ENCODE measurements at regions not wholly inside any gene's neighbourhood (a gene's known extent, or its start where the extent isn't known, plus 50 kb on each side); places are given as distances from the start of the nearest gene placed in this dataset.

DNA sequence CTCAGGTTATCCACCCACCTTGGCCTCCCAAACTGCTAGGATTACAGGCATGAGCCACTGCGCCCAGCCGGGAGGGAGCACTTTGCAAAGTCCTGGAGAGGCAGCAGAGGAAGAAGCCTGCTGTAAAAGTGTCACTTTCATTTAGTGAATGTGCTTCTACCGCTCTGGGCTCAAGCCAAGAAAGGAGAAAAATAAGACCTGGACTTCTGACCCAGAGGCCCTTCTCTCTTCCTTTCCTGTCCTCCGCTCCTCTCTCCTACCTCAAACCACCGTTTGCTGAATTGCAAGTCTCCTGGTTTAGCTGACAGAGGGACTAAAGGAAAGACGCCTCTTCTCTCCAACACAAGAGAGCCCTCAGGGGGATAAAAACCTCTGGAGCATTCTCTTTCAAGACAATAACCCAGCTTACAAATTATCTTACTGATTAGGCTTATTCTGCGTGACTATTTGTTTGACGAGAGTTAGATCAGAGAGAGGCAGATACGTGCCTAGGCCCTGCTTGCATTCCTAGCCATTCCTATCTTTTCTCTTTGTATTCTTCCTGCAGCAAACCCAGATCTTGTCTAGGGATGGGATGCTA lies 84.2 kb upstream of the SLC22A23 start:
- intact Hi-C loops (cut with micrococcal nuclease; ENCODE audit: unreplicated experiment) (no loop called here), in situ Hi-C loops (cut with HindIII; ENCODE audit: low pct_unique_long_range_greater_than_20kb, low sequenced_read_pairs) (no loop called here)
- ATAC-seq: no peak
- Histone ChIP-seq H3K9me3 (ENCODE audit: control insufficient read depth, insufficient read depth, low read depth, low read length) (no peaks in the 10 kb centered on the region), H3K4me1 (ENCODE audit: control insufficient read depth, insufficient read depth, low read length) (no peaks in the 10 kb centered on the region), H3K36me3 (ENCODE audit: control insufficient read depth, insufficient read depth, low read length) (no peaks in the 10 kb centered on the region), H3K4me3 (ENCODE audit: low read depth in 2 of 2, low read length in 2 of 2) (no peak overlapping the region), H3K27me3 (ENCODE audit: control insufficient read depth, insufficient read depth, low read length) (peaks cover 11% of the 10 kb centered on the region), H3K27ac (ENCODE audit: low read length) (no peak overlapping the region)
- no peak for DNase-seq (ENCODE audit: low read depth, low spot score)
- POLR2A ChIA-PET: no interaction called here
- CTCF ChIA-PET: no interaction called here
- TF ChIP-seq, protein P1, sequence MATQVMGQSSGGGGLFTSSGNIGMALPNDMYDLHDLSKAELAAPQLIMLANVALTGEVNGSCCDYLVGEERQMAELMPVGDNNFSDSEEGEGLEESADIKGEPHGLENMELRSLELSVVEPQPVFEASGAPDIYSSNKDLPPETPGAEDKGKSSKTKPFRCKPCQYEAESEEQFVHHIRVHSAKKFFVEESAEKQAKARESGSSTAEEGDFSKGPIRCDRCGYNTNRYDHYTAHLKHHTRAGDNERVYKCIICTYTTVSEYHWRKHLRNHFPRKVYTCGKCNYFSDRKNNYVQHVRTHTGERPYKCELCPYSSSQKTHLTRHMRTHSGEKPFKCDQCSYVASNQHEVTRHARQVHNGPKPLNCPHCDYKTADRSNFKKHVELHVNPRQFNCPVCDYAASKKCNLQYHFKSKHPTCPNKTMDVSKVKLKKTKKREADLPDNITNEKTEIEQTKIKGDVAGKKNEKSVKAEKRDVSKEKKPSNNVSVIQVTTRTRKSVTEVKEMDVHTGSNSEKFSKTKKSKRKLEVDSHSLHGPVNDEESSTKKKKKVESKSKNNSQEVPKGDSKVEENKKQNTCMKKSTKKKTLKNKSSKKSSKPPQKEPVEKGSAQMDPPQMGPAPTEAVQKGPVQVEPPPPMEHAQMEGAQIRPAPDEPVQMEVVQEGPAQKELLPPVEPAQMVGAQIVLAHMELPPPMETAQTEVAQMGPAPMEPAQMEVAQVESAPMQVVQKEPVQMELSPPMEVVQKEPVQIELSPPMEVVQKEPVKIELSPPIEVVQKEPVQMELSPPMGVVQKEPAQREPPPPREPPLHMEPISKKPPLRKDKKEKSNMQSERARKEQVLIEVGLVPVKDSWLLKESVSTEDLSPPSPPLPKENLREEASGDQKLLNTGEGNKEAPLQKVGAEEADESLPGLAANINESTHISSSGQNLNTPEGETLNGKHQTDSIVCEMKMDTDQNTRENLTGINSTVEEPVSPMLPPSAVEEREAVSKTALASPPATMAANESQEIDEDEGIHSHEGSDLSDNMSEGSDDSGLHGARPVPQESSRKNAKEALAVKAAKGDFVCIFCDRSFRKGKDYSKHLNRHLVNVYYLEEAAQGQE (IDR thresholded peaks at IDR 0.05; ENCODE audit: insufficient read depth in 1 of 2, low read depth in 2 of 2, low read length in 1 of 2): no peak
- TF ChIP-seq POLR2AphosphoS5 (IDR thresholded peaks at IDR 0.05; ENCODE audit: low read depth, low read length) (no peak), SIN3A (IDR thresholded peaks at IDR 0.05; ENCODE audit: borderline replicate concordance, insufficient read depth, low read depth, low read length) (no peak), CTCF (IDR thresholded peaks at IDR 0.05) (no peak), TCF7L2 (IDR thresholded peaks at IDR 0.05; ENCODE audit: low read depth, low read length) (no peak)
- no TSS peak for BruUV-seq (replicated peaks)

DNA sequence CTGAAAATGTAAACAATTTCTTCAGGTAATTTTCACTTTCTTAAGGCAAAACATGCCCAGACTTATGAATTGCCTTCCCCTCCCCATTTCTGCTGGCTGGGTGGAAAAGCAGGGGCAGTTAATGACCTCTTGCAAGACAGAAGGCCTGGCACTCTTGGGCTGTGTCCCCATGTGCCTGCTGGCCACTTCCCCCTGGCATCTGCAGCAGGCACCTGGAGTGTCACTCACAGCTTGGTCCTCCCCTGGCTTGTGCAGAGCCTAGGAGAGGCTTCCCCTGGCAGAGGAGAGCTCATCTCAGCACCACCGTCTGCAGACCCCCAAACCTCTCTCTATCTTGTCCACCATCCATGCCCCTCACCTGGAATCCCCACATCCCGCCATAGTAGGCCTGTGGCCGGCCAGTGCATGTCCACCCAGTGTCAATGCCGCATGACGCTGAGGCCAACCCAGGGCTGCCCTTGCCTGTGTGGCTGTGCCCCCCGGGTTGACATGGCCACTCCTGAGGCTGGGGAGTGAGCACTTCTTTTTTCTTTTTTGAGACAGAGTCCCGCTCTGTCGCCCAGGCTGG lies 83.5 kb upstream of the SLC22A23 start:
- ChIA-PET CTCF (no interaction called here), POLR2A (no interaction called here)
- no peak for ATAC-seq
- in situ Hi-C loops (cut with HindIII; ENCODE audit: low pct_unique_long_range_greater_than_20kb, low sequenced_read_pairs) (no loop called here), intact Hi-C loops (cut with micrococcal nuclease; ENCODE audit: unreplicated experiment) (no loop called here)
- no peaks in the 10 kb centered on the region for H3K9me3 ChIP-seq (ENCODE audit: control insufficient read depth, insufficient read depth, low read depth, low read length)
- no peaks in the 10 kb centered on the region for H3K4me1 ChIP-seq (ENCODE audit: control insufficient read depth, insufficient read depth, low read length)
- no peak overlapping the region for H3K27ac ChIP-seq (ENCODE audit: low read length)
- H3K4me3 ChIP-seq (ENCODE audit: low read depth in 2 of 2, low read length in 2 of 2): no peak overlapping the region
- no TSS peak for BruUV-seq (replicated peaks)
- DNase-seq (ENCODE audit: low read depth, low spot score): no peak
- H3K36me3 ChIP-seq (ENCODE audit: control insufficient read depth, insufficient read depth, low read length): no peaks in the 10 kb centered on the region
- TF ChIP-seq SIN3A (IDR thresholded peaks at IDR 0.05; ENCODE audit: borderline replicate concordance, insufficient read depth, low read depth, low read length) (no peak), TCF7L2 (IDR thresholded peaks at IDR 0.05; ENCODE audit: low read depth, low read length) (no peak), CTCF (IDR thresholded peaks at IDR 0.05) (no peak), POLR2AphosphoS5 (IDR thresholded peaks at IDR 0.05; ENCODE audit: low read depth, low read length) (no peak)
- TF ChIP-seq, protein P1 (IDR thresholded peaks at IDR 0.05; ENCODE audit: insufficient read depth in 1 of 2, low read depth in 2 of 2, low read length in 1 of 2): no peak
- peaks cover 16% of the 10 kb centered on the region for H3K27me3 ChIP-seq (ENCODE audit: control insufficient read depth, insufficient read depth, low read length)
